ENCODE measurements at regions not wholly inside any gene's neighbourhood (a gene's known extent, or its start where the extent isn't known, plus 50 kb on each side); places are given as distances from the start of the nearest gene placed in this dataset.

- no peak for TF ChIP-seq CTCF (conservative IDR thresholded peaks at IDR 0.05; ENCODE audit: low read length)
- TF ChIP-seq EZH2phosphoT487 (IDR thresholded peaks at IDR 0.05; ENCODE audit: borderline replicate concordance) = no peak
Observed at GRCh38 chr5:73994963-73995362, 369.0 kb downstream of the ARHGEF28 start.

Data from Loucy (cell line).